Lung (tissue), 11 donors: ENCODE measurements at regions not wholly inside any gene's neighbourhood (a gene's known extent, or its start where the extent isn't known, plus 50 kb on each side); places are given as distances from the start of the nearest gene placed in this dataset.

Source experiments
- ATAC-seq: fragments of 200-7000 bp; cut with Tn5 transposase; one replicate; pipeline ENCODE4 v1.9.1; 2020; ENCODE audit warnings: moderate number of reproducible peaks; ENCODE audit not compliant: insufficient read depth, low FRiP score
- DNase-seq, 3 donors: peaks; one replicate each; pipeline ENCODE4 v3.0.0-alpha.2; 2013 to 2017
- H3K27ac ChIP-seq, 2 donors: one replicate each; pipeline ENCODE4 v1.5.1; 2013; ENCODE audit warnings: mild to moderate bottlenecking in 2 of 2, moderate library complexity in 2 of 2, control low read depth in 1 of 2, inconsistent platforms in 1 of 2, low read depth in 1 of 2, low read length in 1 of 2
- H3K27me3 ChIP-seq, 3 donors: one replicate each; pipeline ENCODE4 v1.5.1; 2013; ENCODE audit warnings: low read length in 2 of 3; ENCODE audit not compliant: control insufficient read depth in 3 of 3, insufficient read depth in 3 of 3
- H3K36me3 ChIP-seq, 4 donors: one replicate each; pipeline ENCODE4 v1.5.1; 2013; ENCODE audit warnings: low read length in 4 of 4, mild to moderate bottlenecking in 1 of 4, moderate library complexity in 1 of 4; ENCODE audit not compliant: control insufficient read depth in 4 of 4, insufficient read depth in 4 of 4
- H3K4me1 ChIP-seq, 5 donors: one replicate each; pipeline ENCODE4 v1.5.1; 2013; ENCODE audit warnings: low read length in 5 of 5, mild to moderate bottlenecking in 2 of 5, moderate library complexity in 1 of 5; ENCODE audit not compliant: control insufficient read depth in 5 of 5, insufficient read depth in 5 of 5
- H3K4me3 ChIP-seq: one replicate; pipeline ENCODE4 v1.5.1; 2013; ENCODE audit warnings: mild to moderate bottlenecking, control low read depth, moderate library complexity
- H3K9ac ChIP-seq, 2 donors: one replicate each; pipeline ENCODE4 v1.5.1; 2013; ENCODE audit warnings: low read length in 2 of 2, control low read depth in 1 of 2; ENCODE audit not compliant: insufficient read depth in 1 of 2
- H3K9me3 ChIP-seq, 4 donors: one replicate each; pipeline ENCODE4 v1.5.1; 2013; ENCODE audit warnings: low read length in 3 of 4, mild to moderate bottlenecking in 1 of 4, moderate library complexity in 1 of 4; ENCODE audit not compliant: control insufficient read depth in 4 of 4, insufficient read depth in 3 of 4
- WGBS, 2 donors: extraction: QIAGEN DNeasy Blood & Tissue Kit; methylation state at CpG; one replicate each; pipeline ENCODE4 v1.1.7; 2013; 5-methylcytosine and 5-hydroxymethylcytosine counted together
- TF ChIP-seq, protein P1 (sequence below): IDR thresholded peaks from 2 replicates; pipeline ENCODE4 v1.5.1; 2012; ENCODE audit warnings: mild to moderate bottlenecking; ENCODE audit errors: control extremely low read depth, extremely low read depth
- donor health status: control.
- donor health status: control.
- donor health status: Bipolar disorder and iron deficiency.
- donor health status: healthy.
- donor health status: DM: yes; HTN: yes; CAD: no.

DNA sequence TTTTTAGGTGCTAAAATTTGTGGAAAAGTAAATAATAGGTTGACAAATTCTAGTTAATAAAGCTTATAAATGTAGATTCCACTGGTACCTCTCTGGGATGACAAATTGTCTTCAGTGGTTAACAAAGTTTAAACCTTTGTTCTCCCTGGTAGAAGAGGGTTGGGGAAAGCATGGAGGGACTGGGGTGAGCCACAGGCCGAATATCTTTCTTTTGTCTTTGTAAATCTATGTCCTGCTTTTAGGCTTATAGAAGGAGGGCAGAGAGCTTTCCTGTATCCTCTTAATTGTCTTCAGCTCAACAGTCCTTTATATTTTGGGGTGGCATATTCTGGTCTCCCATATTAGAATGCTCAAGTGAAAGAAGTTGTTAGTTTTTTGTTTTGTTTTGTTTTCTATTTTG, 142.2 kb upstream of the CNOT2 start:
- Histone ChIP-seq H3K27me3 (no peaks in the 10 kb centered on the region), H3K9me3 (no peaks in the 10 kb centered on the region), H3K4me1 (no peaks in the 10 kb centered on the region), H3K4me3 (no peak overlapping the region), H3K36me3 (no peaks in the 10 kb centered on the region), H3K27ac (no peak overlapping the region), H3K9ac (no peak overlapping the region)
- WGBS, 2 donors, result 90 to 92% methylated on average over 1 of the region's 1 CpG
- ATAC-seq (no peak), DNase-seq (no peak)
- TF ChIP-seq, protein P1, sequence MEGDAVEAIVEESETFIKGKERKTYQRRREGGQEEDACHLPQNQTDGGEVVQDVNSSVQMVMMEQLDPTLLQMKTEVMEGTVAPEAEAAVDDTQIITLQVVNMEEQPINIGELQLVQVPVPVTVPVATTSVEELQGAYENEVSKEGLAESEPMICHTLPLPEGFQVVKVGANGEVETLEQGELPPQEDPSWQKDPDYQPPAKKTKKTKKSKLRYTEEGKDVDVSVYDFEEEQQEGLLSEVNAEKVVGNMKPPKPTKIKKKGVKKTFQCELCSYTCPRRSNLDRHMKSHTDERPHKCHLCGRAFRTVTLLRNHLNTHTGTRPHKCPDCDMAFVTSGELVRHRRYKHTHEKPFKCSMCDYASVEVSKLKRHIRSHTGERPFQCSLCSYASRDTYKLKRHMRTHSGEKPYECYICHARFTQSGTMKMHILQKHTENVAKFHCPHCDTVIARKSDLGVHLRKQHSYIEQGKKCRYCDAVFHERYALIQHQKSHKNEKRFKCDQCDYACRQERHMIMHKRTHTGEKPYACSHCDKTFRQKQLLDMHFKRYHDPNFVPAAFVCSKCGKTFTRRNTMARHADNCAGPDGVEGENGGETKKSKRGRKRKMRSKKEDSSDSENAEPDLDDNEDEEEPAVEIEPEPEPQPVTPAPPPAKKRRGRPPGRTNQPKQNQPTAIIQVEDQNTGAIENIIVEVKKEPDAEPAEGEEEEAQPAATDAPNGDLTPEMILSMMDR, result no peak

DNA sequence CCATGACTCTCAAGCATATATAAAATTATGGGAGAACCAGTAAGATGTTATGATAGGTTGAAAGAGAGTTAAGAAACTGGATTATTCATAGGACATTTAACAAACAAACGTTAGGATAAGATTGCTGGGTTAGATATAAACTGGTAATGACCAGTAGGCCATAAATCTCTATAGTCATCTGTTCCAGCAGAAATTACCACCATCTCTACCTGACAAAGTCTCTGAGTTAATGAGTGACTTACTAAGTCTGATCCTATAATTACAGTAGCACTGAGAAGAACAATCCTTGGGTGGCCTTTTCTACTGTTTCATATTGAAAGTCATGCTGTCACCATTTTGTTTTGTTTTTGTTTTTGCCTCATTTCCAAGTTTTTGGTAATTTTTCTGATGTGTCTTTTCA, 136.9 kb upstream of the CNOT2 start:
- 54 to 55% methylated on average over 1 of the region's 1 CpG for WGBS, 2 donors
- TF ChIP-seq, protein P1, result no peak
- DNase-seq, result no peak
- no peak overlapping the region for H3K27ac ChIP-seq
- no peak overlapping the region for H3K4me3 ChIP-seq
- no peaks in the 10 kb centered on the region for H3K4me1 ChIP-seq
- no peak for ATAC-seq
- peaks cover 0 to 14% (median 3%) of the 10 kb centered on the region in 4 donors for H3K9me3 ChIP-seq
- no peaks in the 10 kb centered on the region for H3K36me3 ChIP-seq
- H3K9ac ChIP-seq, result no peak overlapping the region
- no peaks in the 10 kb centered on the region for H3K27me3 ChIP-seq

DNA sequence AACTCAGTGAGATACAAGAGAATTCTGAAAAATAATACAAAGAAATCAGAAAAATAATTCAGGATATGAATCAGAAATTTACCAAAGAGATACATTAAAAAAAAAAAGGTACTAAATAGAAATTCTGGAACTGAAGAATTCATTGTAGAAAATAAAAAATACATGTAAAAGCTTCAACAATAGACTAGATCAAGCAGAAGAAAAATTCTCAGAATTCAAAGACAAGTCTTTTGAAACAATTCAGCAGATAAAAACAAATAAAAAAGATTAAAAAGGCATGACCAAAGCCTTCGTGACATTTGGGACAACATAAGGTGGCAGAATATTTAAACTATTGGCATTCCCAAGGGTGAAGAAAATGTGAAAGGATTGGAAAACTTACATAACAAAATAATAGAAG, 133.1 kb upstream of the CNOT2 start:
- Histone ChIP-seq H3K9me3 (peaks cover 0 to 18% (median 4%) of the 10 kb centered on the region in 4 donors), H3K4me1 (no peaks in the 10 kb centered on the region), H3K36me3 (no peaks in the 10 kb centered on the region), H3K4me3 (no peak overlapping the region), H3K27ac (no peak overlapping the region), H3K27me3 (no peaks in the 10 kb centered on the region), H3K9ac (no peak overlapping the region)
- ATAC-seq (no peak), DNase-seq (no peak)
- 91 to 100% methylated on average over 1 of the region's 1 CpG for WGBS, 2 donors
- TF ChIP-seq, protein P1, result no peak

DNA sequence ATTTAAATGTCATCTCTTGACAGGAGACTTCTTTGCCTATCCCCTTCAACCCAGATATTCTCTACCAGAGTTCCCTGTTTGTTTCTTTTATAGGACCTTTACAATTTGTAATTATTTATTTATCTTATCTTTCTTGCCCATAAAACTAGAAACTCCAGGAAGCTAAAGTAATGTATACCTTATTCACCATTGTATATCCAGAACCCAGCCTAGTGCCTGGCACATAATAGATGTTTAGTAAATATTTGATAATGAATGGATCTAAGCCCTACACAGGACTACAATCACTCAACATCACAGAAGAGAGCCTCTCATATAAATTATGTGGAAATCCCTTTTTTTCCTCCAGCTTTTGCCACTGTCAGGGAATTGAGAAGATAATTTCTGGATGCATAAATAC, 125.6 kb upstream of the CNOT2 start:
- H3K36me3 ChIP-seq, result no peaks in the 10 kb centered on the region
- no peak for DNase-seq
- H3K27me3 ChIP-seq, result no peaks in the 10 kb centered on the region
- no peak overlapping the region for H3K4me3 ChIP-seq
- no peak overlapping the region for H3K27ac ChIP-seq
- peaks cover 0 to 5% (median 0%) of the 10 kb centered on the region in 5 donors for H3K4me1 ChIP-seq
- peaks cover 0 to 4% (median 0%) of the 10 kb centered on the region in 4 donors for H3K9me3 ChIP-seq
- TF ChIP-seq, protein P1, result no peak
- ATAC-seq, result no peak
- H3K9ac ChIP-seq, result no peak overlapping the region
